Activated T-cell treated with anti-CD3 and anti-CD28 coated beads, Interleukin-2, amount 50 U/mL, for 48 hours (primary cell): ENCODE measurements at regions not wholly inside any gene's neighbourhood (a gene's known extent, or its start where the extent isn't known, plus 50 kb on each side); places are given as distances from the start of the nearest gene placed in this dataset.
"Not testable (repeated sequence)": the region's sequence is repeated elsewhere in the genome, so short reads cannot be mapped to it uniquely, and the experiment has no call there.

Experiments used
- DNase-seq, 2 experiments: peaks; one replicate each; pipeline ENCODE4 v3.0.0-alpha.2; 2020

- DNase-seq, result no peak
Observed at GRCh38 chr7:131932271-131932670, 375.8 kb upstream of the PODXL start.

- no peak for DNase-seq
Observed at GRCh38 chr7:131931370-131931769, 374.9 kb upstream of the PODXL start.

- DNase-seq, result no peak
Observed at GRCh38 chr7:131929632-131930031, 373.2 kb upstream of the PODXL start.

- DNase-seq, result no peak
Observed at GRCh38 chr7:131927770-131928423, 371.5 kb upstream of the PODXL start.

GRCh38 chr7:131925636-131926035 is 369.2 kb upstream of the PODXL start:
- DNase-seq, result no peak

GRCh38 chr7:131924857-131925256 is 368.4 kb upstream of the PODXL start:
- no peak for DNase-seq

- DNase-seq, result not testable (repeated sequence)
Observed at GRCh38 chr7:131922948-131923347, 366.5 kb upstream of the PODXL start.

- no peak for DNase-seq
Observed at GRCh38 chr7:131921016-131921415, 364.6 kb upstream of the PODXL start.

- no peak for DNase-seq
Observed at GRCh38 chr7:131919920-131920709, 363.7 kb upstream of the PODXL start.

- DNase-seq, result no peak
Observed at GRCh38 chr7:131911112-131911511, 354.7 kb upstream of the PODXL start.

- DNase-seq, result no peak
Observed at GRCh38 chr7:131909151-131909768, 352.8 kb upstream of the PODXL start.

- no peak for DNase-seq
Observed at GRCh38 chr7:131908714-131909113, 352.3 kb upstream of the PODXL start.

GRCh38 chr7:131905471-131905973 is 349.1 kb upstream of the PODXL start:
- no peak for DNase-seq

- DNase-seq, result no peak
Observed at GRCh38 chr7:131904760-131905327, 348.4 kb upstream of the PODXL start.

GRCh38 chr7:131903315-131903714 is 346.9 kb upstream of the PODXL start:
- DNase-seq, result no peak

- no peak for DNase-seq
Observed at GRCh38 chr7:131900785-131901287, 344.4 kb upstream of the PODXL start.

GRCh38 chr7:131899271-131900030 is 343.0 kb upstream of the PODXL start:
- DNase-seq, result no peak

GRCh38 chr7:131898418-131898817 is 342.0 kb upstream of the PODXL start:
- DNase-seq, result no peak

GRCh38 chr7:131897790-131898165 is 341.4 kb upstream of the PODXL start:
- DNase-seq, result no peak

GRCh38 chr7:131897016-131897789 is 340.8 kb upstream of the PODXL start:
- no peak for DNase-seq

GRCh38 chr7:131896165-131896863 is 339.9 kb upstream of the PODXL start:
- no peak for DNase-seq
